ENCODE measurements at regions not wholly inside any gene's neighbourhood (a gene's known extent, or its start where the extent isn't known, plus 50 kb on each side); places are given as distances from the start of the nearest gene placed in this dataset.

- DNase-seq, result no peak
Measured at GRCh38 chr20:57038608-57039440, 227.6 kb downstream of the BMP7 start.

- no peak for DNase-seq
Measured at GRCh38 chr20:57040466-57040865, 226.0 kb downstream of the BMP7 start.

GRCh38 chr20:57040924-57041323 is 225.5 kb downstream of the BMP7 start:
- no peak for DNase-seq

GRCh38 chr20:57043091-57043490 is 223.3 kb downstream of the BMP7 start:
- no peak for DNase-seq

- DNase-seq, result no peak
Measured at GRCh38 chr20:57043669-57044268, 222.7 kb downstream of the BMP7 start.

- no peak for DNase-seq
Measured at GRCh38 chr20:57047281-57048026, 219.0 kb downstream of the BMP7 start.

GRCh38 chr20:57048027-57048869 is 218.2 kb downstream of the BMP7 start:
- DNase-seq, result no peak

- no peak for DNase-seq
Measured at GRCh38 chr20:57049296-57049695, 217.1 kb downstream of the BMP7 start.

GRCh38 chr20:57051096-57051495 is 215.3 kb downstream of the BMP7 start:
- DNase-seq, result no peak

- DNase-seq, result no peak
Measured at GRCh38 chr20:57053067-57053466, 213.4 kb downstream of the BMP7 start.

- no peak for DNase-seq
Measured at GRCh38 chr20:57053793-57054552, 212.5 kb downstream of the BMP7 start.

- DNase-seq, result no peak
Measured at GRCh38 chr20:57055345-57055744, 211.1 kb downstream of the BMP7 start.

GRCh38 chr20:57056651-57057050 is 209.8 kb downstream of the BMP7 start:
- no peak for DNase-seq

GRCh38 chr20:57059055-57059596 is 207.3 kb downstream of the BMP7 start:
- no peak for DNase-seq

GRCh38 chr20:57060407-57061050 is 205.9 kb downstream of the BMP7 start:
- DNase-seq, result no peak

- peak in 1 of 2 experiments; percentile 1 for DNase-seq
Measured at GRCh38 chr20:57061051-57061900, 205.2 kb downstream of the BMP7 start.

GRCh38 chr20:57062241-57062640 is 204.2 kb downstream of the BMP7 start:
- no peak for DNase-seq

- DNase-seq, result no peak
Measured at GRCh38 chr20:57062696-57063270, 203.7 kb downstream of the BMP7 start.

- DNase-seq, result no peak
Measured at GRCh38 chr20:57064836-57065235, 201.6 kb downstream of the BMP7 start.

GRCh38 chr20:57065646-57066045 is 200.8 kb downstream of the BMP7 start:
- no peak for DNase-seq
